ENCODE measurements at regions not wholly inside any gene's neighbourhood (a gene's known extent, or its start where the extent isn't known, plus 50 kb on each side); places are given as distances from the start of the nearest gene placed in this dataset.

DNA sequence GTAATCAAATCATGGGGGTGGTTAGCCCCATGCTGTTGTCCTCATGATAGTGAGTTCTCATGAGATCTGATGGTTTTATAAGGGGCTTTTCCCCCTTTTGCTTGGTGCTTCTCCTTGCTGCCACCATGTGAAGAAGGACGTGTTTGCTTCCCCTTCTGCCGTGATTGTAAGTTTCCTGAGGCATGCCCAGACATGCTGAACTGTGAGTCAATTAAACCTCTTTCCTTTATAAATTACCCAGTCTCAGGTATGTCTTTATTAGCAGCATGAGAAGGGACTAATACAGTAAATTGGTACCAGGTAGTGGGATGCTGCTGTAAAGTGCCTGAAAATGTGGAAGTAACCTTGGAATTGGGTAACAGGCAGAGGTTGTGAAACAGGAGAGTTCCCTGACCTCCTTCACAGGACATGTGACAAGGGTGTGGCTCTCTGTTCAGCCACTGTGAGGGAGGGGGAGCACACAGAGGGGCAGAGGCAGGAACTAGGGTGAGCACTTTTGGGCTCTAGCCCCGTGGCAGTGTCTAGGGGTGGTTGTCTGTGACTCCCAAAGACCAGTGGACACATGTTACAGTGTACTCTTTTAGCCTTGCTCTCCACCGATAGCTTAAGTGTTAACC, 105.3 kb downstream of the BACH1 start:
- Histone ChIP-seq H3K9ac (replicated peaks in 1 of 4; ENCODE audit: extremely low read depth in 1 of 4, low read depth in 3 of 4, low read length in 3 of 4) (no peak overlapping the region), H3K36me3 (ENCODE audit: control insufficient read depth in 2 of 4, insufficient read depth in 4 of 4, low read length in 3 of 4) (peaks cover 0 to 7% (median 0%) of the 10 kb centered on the region in 4 experiments; a peak in 1 of 8 replicates), H3K14ac (ENCODE audit: insufficient read length) (no peak overlapping the region), H4K20me1 (replicated peaks in 1 of 2; ENCODE audit: control insufficient read depth in 1 of 2, insufficient read depth in 2 of 2, low read length in 2 of 2) (no peaks in the 10 kb centered on the region), H3K4me3 (ENCODE audit: extremely low read depth in 1 of 4, insufficient read depth in 2 of 4, low read depth in 3 of 4, low read length in 4 of 4) (no peak overlapping the region), H2BK15ac (ENCODE audit: low read length) (peak overlapping the region; percentile 40; the same call in 1 of the 2 replicates), H2BK20ac (ENCODE audit: low read length) (peak overlapping the region; percentile 21; the same call in 1 of the 2 replicates), H3K4me2 (ENCODE audit: insufficient read depth in 1 of 2, low read depth in 2 of 2, low read length in 2 of 2) (no peak overlapping the region), H2AFZ (ENCODE audit: low read length) (no peak overlapping the region), H3K79me1 (ENCODE audit: low read depth, low read length) (no peaks in the 10 kb centered on the region), H3K56ac (replicated peaks; ENCODE audit: insufficient read length, low read depth, low read length) (no peak overlapping the region), H4K8ac (ENCODE audit: extremely low read depth, insufficient read depth, low read length) (no peak overlapping the region), H3K79me2 (ENCODE audit: control insufficient read depth in 1 of 2, insufficient read depth in 2 of 2, low read length in 2 of 2) (no peaks in the 10 kb centered on the region), H3K9me3 (ENCODE audit: insufficient read depth in 2 of 2, low read depth in 1 of 2, low read length in 1 of 2) (peaks cover 8% of the 10 kb centered on the region in 2 experiments; a peak in 2 of 4 replicates), H3K27me3 (replicated peaks in 1 of 4; ENCODE audit: control insufficient read depth in 3 of 4, extremely low read depth in 1 of 4, insufficient read depth in 3 of 4, low read length in 3 of 4) (no peaks in the 10 kb centered on the region), H2AK5ac (ENCODE audit: low read depth, low read length) (no peak overlapping the region), H3K4ac (replicated peaks; ENCODE audit: insufficient read length, low read depth, low read length) (no peak overlapping the region), H3K18ac (ENCODE audit: extremely low read depth, low read length) (0 out of 2 replicates have a peak overlapping the region, but pooled peaks have one; percentile 24), H4K5ac (ENCODE audit: insufficient read length, low read depth, low read length) (no peak overlapping the region), H4K91ac (replicated peaks; ENCODE audit: insufficient read length, low read length) (no peak overlapping the region), H3K4me1 (replicated peaks in 1 of 4; ENCODE audit: control insufficient read depth in 3 of 4, insufficient read depth in 4 of 4, low read length in 3 of 4) (peaks cover 0 to 7% (median 2%) of the 10 kb centered on the region in 4 experiments; a peak in 2 of 7 replicates), H3K23me2 (ENCODE audit: low read depth, low read length) (no peaks in the 10 kb centered on the region), H3K27ac (ENCODE audit: low read depth, low read length) (no peak overlapping the region), H2BK5ac (ENCODE audit: low read depth, low read length) (peak overlapping the region; percentile 82; the same call in 1 of the 2 replicates), H2BK12ac (ENCODE audit: low read depth, low read length) (no peak overlapping the region; the same call in 1 of the 2 replicates), H2BK120ac (replicated peaks; ENCODE audit: low read depth, low read length) (no peak overlapping the region), H3K23ac (ENCODE audit: insufficient read length) (no peak overlapping the region)
- no peak for TF ChIP-seq ASH2L (IDR thresholded peaks at IDR 0.05; ENCODE audit: low read length)
- ChIA-PET POLR2A (ENCODE audit: partially characterized antibody) (no interaction called here), CTCF (ENCODE audit: partially characterized antibody) (interaction anchor here (0.9 kb wide), 1 partner anchor 27 kb away, joined by 4 read pairs; no protein-coding TSS in a partner anchor)
- DNase-seq (ENCODE audit: low read depth in 1 of 2, low spot score in 2 of 2) (no peak), FAIRE-seq (no peak)
- 95% methylated on average over 4 of the region's 4 CpGs; no CpG with 5 or more reads in 1 of the 2 experiments for WGBS, 2 experiments (ENCODE audit: extremely low coverage in 1 of 2, insufficient coverage in 1 of 2, insufficient read length in 1 of 2, insufficient replicate concordance in 2 of 2, low coverage in 1 of 2, low lambda C conversion rate in 2 of 2, missing lambda C conversion rate in 1 of 2)

Data from H1 (cell line).